Calu3 (cell line): ENCODE measurements at regions not wholly inside any gene's neighbourhood (a gene's known extent, or its start where the extent isn't known, plus 50 kb on each side); places are given as distances from the start of the nearest gene placed in this dataset.

Experiments used
- BruUV-seq: library from RNA; stranded (reverse); fragments of 400-500 nt; replicated peaks from 2 replicates; lab custom pipeline; 2021; lab: Mats Ljungman, UMichigan
- CTCF ChIA-PET: fragments of 300-600 bp; sonication (Branson Sonifier 250); formaldehyde crosslinking; loops from one replicate; lab custom pipeline; 2022; ENCODE audit warnings: antibody characterized with exemption; lab: Charles Lee
- DNase-seq: peaks from one replicate; pipeline ENCODE4 v3.0.0; 2022
- H3K27ac Mint-ChIP-seq: one replicate; pipeline ENCODE4 v1.8.0; 2022; ENCODE audit warnings: mixed read lengths; ENCODE audit not compliant: unreplicated experiment
- H3K27me3 Mint-ChIP-seq: one replicate; pipeline ENCODE4 v1.8.0; 2022; ENCODE audit warnings: mixed read lengths; ENCODE audit not compliant: unreplicated experiment
- H3K36me3 Mint-ChIP-seq: one replicate; pipeline ENCODE4 v1.8.0; 2022; ENCODE audit warnings: mild to moderate bottlenecking, moderate library complexity, mixed read lengths; ENCODE audit not compliant: insufficient read depth, unreplicated experiment
- H3K4me1 Mint-ChIP-seq: one replicate; pipeline ENCODE4 v1.8.0; 2022; ENCODE audit warnings: mild to moderate bottlenecking, low read depth, mixed read lengths; ENCODE audit not compliant: unreplicated experiment
- H3K4me3 Mint-ChIP-seq: one replicate; pipeline ENCODE4 v1.8.0; 2022; ENCODE audit warnings: mild to moderate bottlenecking, low read depth, moderate library complexity, mixed read lengths; ENCODE audit not compliant: unreplicated experiment
- H3K9me3 Mint-ChIP-seq: one replicate; pipeline ENCODE4 v1.8.0; 2022; ENCODE audit warnings: low read depth, mixed read lengths; ENCODE audit not compliant: unreplicated experiment
- CTCF ChIP-seq: fragments of 200-600 bp; IDR thresholded peaks from one replicate; pipeline ENCODE4 v1.8.0; 2022; ENCODE audit warnings: antibody characterized with exemption; ENCODE audit not compliant: unreplicated experiment
- intact Hi-C: fragments of 100-400 bp; cut with micrococcal nuclease; formaldehyde crosslinking; loops from one replicate; pipeline ENCODE4 v1.10.0; 2022; ENCODE audit not compliant: unreplicated experiment

- no TSS peak for BruUV-seq
- Mint-ChIP-seq H3K27me3 (peaks cover 14% of the 10 kb centered on the region), H3K4me3 (no peak overlapping the region), H3K4me1 (no peaks in the 10 kb centered on the region), H3K36me3 (no peaks in the 10 kb centered on the region), H3K9me3 (no peaks in the 10 kb centered on the region), H3K27ac (no peak overlapping the region)
- DNase-seq, result no peak
- no peak for TF ChIP-seq CTCF
- intact Hi-C loops, result no loop called here
- CTCF ChIA-PET, result no interaction called here
Observed at GRCh38 chr1:117678246-117678977, 72.6 kb downstream of the TENT5C start.

- BruUV-seq, result no TSS peak
- H3K4me1 Mint-ChIP-seq, result no peaks in the 10 kb centered on the region
- no peaks in the 10 kb centered on the region for H3K9me3 Mint-ChIP-seq
- CTCF ChIA-PET, result no interaction called here
- no peaks in the 10 kb centered on the region for H3K36me3 Mint-ChIP-seq
- DNase-seq, result no peak
- intact Hi-C loops, result no loop called here
- peaks cover 11% of the 10 kb centered on the region for H3K27me3 Mint-ChIP-seq
- no peak for TF ChIP-seq CTCF
- no peak overlapping the region for H3K4me3 Mint-ChIP-seq
- no peak overlapping the region for H3K27ac Mint-ChIP-seq
Observed at GRCh38 chr1:117679299-117679698, 73.5 kb downstream of the TENT5C start.

GRCh38 chr1:117679868-117680267 is 74.0 kb downstream of the TENT5C start:
- no peaks in the 10 kb centered on the region for H3K9me3 Mint-ChIP-seq
- H3K4me1 Mint-ChIP-seq, result no peaks in the 10 kb centered on the region
- no peak for DNase-seq
- no peak overlapping the region for H3K4me3 Mint-ChIP-seq
- H3K27me3 Mint-ChIP-seq, result peaks cover 6% of the 10 kb centered on the region
- BruUV-seq, result no TSS peak
- CTCF ChIA-PET, result no interaction called here
- no peak for TF ChIP-seq CTCF
- intact Hi-C loops, result no loop called here
- H3K36me3 Mint-ChIP-seq, result peaks cover 2% of the 10 kb centered on the region
- H3K27ac Mint-ChIP-seq, result no peak overlapping the region

GRCh38 chr1:117680316-117681002 is 74.6 kb downstream of the TENT5C start:
- CTCF ChIA-PET, result no interaction called here
- no TSS peak for BruUV-seq
- H3K4me3 Mint-ChIP-seq, result no peak overlapping the region

More at GRCh38 chr1:117680316-117681002, 74.6 kb downstream of the TENT5C start:
- no peak for TF ChIP-seq CTCF
- Mint-ChIP-seq H3K27me3 (peaks cover 7% of the 10 kb centered on the region), H3K27ac (no peak overlapping the region), H3K9me3 (no peaks in the 10 kb centered on the region), H3K4me1 (no peaks in the 10 kb centered on the region), H3K36me3 (peaks cover 4% of the 10 kb centered on the region)
- DNase-seq, result no peak
- intact Hi-C loops, result no loop called here
